ENCODE measurements at regions not wholly inside any gene's neighbourhood (a gene's known extent, or its start where the extent isn't known, plus 50 kb on each side); places are given as distances from the start of the nearest gene placed in this dataset.
"Not testable (repeated sequence)": the region's sequence is repeated elsewhere in the genome, so short reads cannot be mapped to it uniquely, and the experiment has no call there.

- DNase-seq = no peak
Observed at GRCh38 chr13:112194579-112194978, 127.6 kb downstream of the SOX1 start.

- no peak for DNase-seq
Observed at GRCh38 chr13:112198396-112199010, 131.6 kb downstream of the SOX1 start.

GRCh38 chr13:112200200-112200599 lies 133.3 kb downstream of the SOX1 start:
- no peak for DNase-seq

- no peak for DNase-seq
Observed at GRCh38 chr13:112202266-112202665, 135.3 kb downstream of the SOX1 start.

GRCh38 chr13:112202966-112203365 lies 136.0 kb downstream of the SOX1 start:
- DNase-seq = no peak

- no peak for DNase-seq
Observed at GRCh38 chr13:112203614-112204013, 136.7 kb downstream of the SOX1 start.

GRCh38 chr13:112204346-112205327 lies 137.7 kb downstream of the SOX1 start:
- no peak for DNase-seq

GRCh38 chr13:112205990-112206389 lies 139.0 kb downstream of the SOX1 start:
- DNase-seq = peak in 1 of 5 experiments; percentile 20

GRCh38 chr13:112207129-112207528 lies 140.2 kb downstream of the SOX1 start:
- no peak for DNase-seq

GRCh38 chr13:112208656-112209055 lies 141.7 kb downstream of the SOX1 start:
- DNase-seq = no peak

GRCh38 chr13:112209266-112209665 lies 142.3 kb downstream of the SOX1 start:
- no peak for DNase-seq

GRCh38 chr13:112209711-112210110 lies 142.8 kb downstream of the SOX1 start:
- no peak for DNase-seq

GRCh38 chr13:112210371-112210770 lies 143.4 kb downstream of the SOX1 start:
- DNase-seq = no peak

GRCh38 chr13:112212533-112212932 lies 145.6 kb downstream of the SOX1 start:
- no peak for DNase-seq

GRCh38 chr13:112213467-112214255 lies 146.7 kb downstream of the SOX1 start:
- DNase-seq = no peak

GRCh38 chr13:112215871-112216270 lies 148.9 kb downstream of the SOX1 start:
- no peak for DNase-seq

GRCh38 chr13:112217431-112217830 lies 150.5 kb downstream of the SOX1 start:
- DNase-seq = no peak

- DNase-seq = no peak
Observed at GRCh38 chr13:112218416-112218815, 151.5 kb downstream of the SOX1 start.

- no peak for DNase-seq
Observed at GRCh38 chr13:112219740-112220139, 152.8 kb downstream of the SOX1 start.

GRCh38 chr13:112220296-112220875 lies 153.4 kb downstream of the SOX1 start:
- no peak for DNase-seq

- DNase-seq = no peak
Observed at GRCh38 chr13:112220925-112221324, 154.0 kb downstream of the SOX1 start.

- no peak for DNase-seq
Observed at GRCh38 chr13:112222971-112223370, 153.2 kb upstream of the SPACA7 start.

- not testable (repeated sequence) for DNase-seq
Observed at GRCh38 chr13:112223929-112224328, 152.2 kb upstream of the SPACA7 start.
